Endothelial cell of umbilical vein (primary cell): ENCODE measurements at regions not wholly inside any gene's neighbourhood (a gene's known extent, or its start where the extent isn't known, plus 50 kb on each side); places are given as distances from the start of the nearest gene placed in this dataset.
A peak's percentile ranks its signal among the peaks of the same experiment; 100 is the strongest.

ENCODE experiments used
- BruUV-seq: library from RNA; stranded (reverse); fragments of 400-500 nt; replicated peaks from 2 replicates; lab custom pipeline; 2021; lab: Mats Ljungman, UMichigan
- CTCF ChIA-PET: fragments of 300-600, 350-600 bp; sonication (Branson Sonifier 250); formaldehyde crosslinking; loops from one replicate; lab custom pipeline; 2021; ENCODE audit warnings: antibody characterized with exemption, inconsistent platforms; lab: Charles Lee
- POLR2A ChIA-PET: fragments of 300-600, 350-600 bp; sonication (Branson Sonifier 250); formaldehyde crosslinking; loops from one replicate; lab custom pipeline; 2021; ENCODE audit warnings: antibody characterized with exemption, inconsistent platforms; lab: Charles Lee
- DNase-seq: peaks from one replicate; pipeline ENCODE4 v3.0.0-alpha.2; 2011; ENCODE audit warnings: low read depth, low spot score
- FAIRE-seq: peaks from 2 replicates; lab custom pipeline; 2011; peaks lifted over from hg19 to GRCh38; lab: Jason Lieb, UNC
- H2AFZ ChIP-seq: 2 replicates; pipeline ENCODE4 v1.6.0; 2012; ENCODE audit warnings: low read depth, low read length, control low read depth, inconsistent platforms
- H3K27ac ChIP-seq: 2 replicates; pipeline ENCODE4 v1.5.1; 2011; ENCODE audit warnings: low read depth, mild to moderate bottlenecking, control low read depth, low read length, moderate library complexity; ENCODE audit not compliant: insufficient read depth
- H3K27me3 ChIP-seq, 2 experiments: 2 replicates each; pipeline versions ENCODE4 v1.6.0 to v1.6.1; 2011; ENCODE audit warnings: low read length in 2 of 2, mixed read lengths in 1 of 2; ENCODE audit not compliant: control insufficient read depth in 2 of 2, insufficient read depth in 2 of 2
- H3K36me3 ChIP-seq, 2 experiments: 2 replicates in 1 of 2; 3 replicates in 1 of 2; pipeline ENCODE4 v1.5.1; 2011; ENCODE audit warnings: low read length in 2 of 2, mild to moderate bottlenecking in 1 of 2, moderate library complexity in 1 of 2; ENCODE audit not compliant: control insufficient read depth in 2 of 2, insufficient read depth in 2 of 2; ENCODE audit errors: extremely low read depth in 1 of 2
- H3K4me1 ChIP-seq: 3 replicates; pipeline ENCODE4 v1.5.1; 2011; ENCODE audit warnings: mild to moderate bottlenecking, low read length; ENCODE audit not compliant: control insufficient read depth, insufficient read depth; ENCODE audit errors: extremely low read depth
- H3K4me2 ChIP-seq: 2 replicates; pipeline ENCODE4 v1.6.1; 2011; ENCODE audit warnings: low read length, control low read depth, mixed read lengths; ENCODE audit not compliant: insufficient read depth
- H3K4me3 ChIP-seq, 3 experiments: fragments of 200-600 bp in 1 of 3; sonication (generic), shearing (Covaris generic) in 1 of 3; replicated peaks in 1 of 3; 2 replicates each; pipeline ENCODE4 v1.5.1; 2011 to 2016; ENCODE audit warnings: control low read depth in 3 of 3, low read length in 3 of 3, mild to moderate bottlenecking in 2 of 3, inconsistent platforms in 1 of 3, low read depth in 1 of 3, moderate library complexity in 1 of 3; ENCODE audit not compliant: insufficient read depth in 1 of 3
- H3K79me2 ChIP-seq: 2 replicates; pipeline ENCODE4 v1.6.0; 2012; ENCODE audit warnings: low read length, inconsistent platforms; ENCODE audit not compliant: control insufficient read depth, insufficient read depth
- H3K9ac ChIP-seq: replicated peaks from 2 replicates; pipeline ENCODE3; 2011; ENCODE audit warnings: low read length, control low read depth; ENCODE audit not compliant: insufficient read depth; ENCODE audit errors: extremely low read depth
- H3K9me1 ChIP-seq: replicated peaks from 3 replicates; pipeline ENCODE4 v1.6.0; 2011; ENCODE audit warnings: mild to moderate bottlenecking, low read length; ENCODE audit not compliant: control insufficient read depth, insufficient read depth; ENCODE audit errors: extremely low read depth
- H3K9me3 ChIP-seq: replicated peaks from 2 replicates; pipeline ENCODE4 v1.5.1; 2012; ENCODE audit warnings: low read length, inconsistent platforms; ENCODE audit not compliant: control insufficient read depth, insufficient read depth
- H4K20me1 ChIP-seq: replicated peaks from 2 replicates; pipeline ENCODE3; 2011; ENCODE audit warnings: mild to moderate bottlenecking, low read length; ENCODE audit not compliant: control insufficient read depth, insufficient read depth; ENCODE audit errors: extremely low read depth
- EZH2 ChIP-seq: IDR thresholded peaks from 2 replicates; pipeline ENCODE4 v1.6.1; 2012; ENCODE audit warnings: borderline replicate concordance, low read depth, mild to moderate bottlenecking, moderate library complexity, low read length, inconsistent platforms; ENCODE audit not compliant: severe bottlenecking
- FOS ChIP-seq: IDR thresholded peaks from 2 replicates; pipeline ENCODE4 v1.6.1; 2011; ENCODE audit warnings: mild to moderate bottlenecking, low read length, moderate library complexity, borderline replicate concordance; ENCODE audit not compliant: insufficient read depth
- GATA2 ChIP-seq: IDR thresholded peaks from 2 replicates; pipeline ENCODE4 v1.7.0; 2011; ENCODE audit warnings: low read depth, mild to moderate bottlenecking, moderate library complexity, mixed read lengths, low read length; ENCODE audit not compliant: insufficient read length, insufficient read depth
- JUN ChIP-seq: IDR thresholded peaks from 2 replicates; pipeline ENCODE4 v1.6.1; 2011; ENCODE audit warnings: borderline replicate concordance, low read depth; ENCODE audit not compliant: insufficient read length, insufficient read depth
- MYC ChIP-seq: IDR thresholded peaks from one replicate; pipeline ENCODE4 v1.6.1; 2011; ENCODE audit warnings: mild to moderate bottlenecking, low read depth, low read length
- POLR2A ChIP-seq: IDR thresholded peaks from 2 replicates; pipeline ENCODE4 v1.6.1; 2012; ENCODE audit warnings: low read depth, mild to moderate bottlenecking, control low read depth, low read length
- POLR2AphosphoS5 ChIP-seq: IDR thresholded peaks from 2 replicates; pipeline ENCODE4 v1.6.1; 2012; ENCODE audit warnings: low read depth, mild to moderate bottlenecking, control low read depth, low read length, moderate library complexity; ENCODE audit not compliant: insufficient read depth
- dilution Hi-C: fragments of 300-500 bp; cut with MboI; formaldehyde crosslinking; loops from one replicate; pipeline ENCODE4 v1.15.0; 2019; ENCODE audit warnings: low sequenced_read_pairs; ENCODE audit not compliant: extremely low pct_ligation_motif_present
- intact Hi-C: fragments of 100-400 bp; cut with micrococcal nuclease; formaldehyde crosslinking; loops from one replicate; pipeline ENCODE4 v1.10.0; 2022
- TF ChIP-seq, protein P1 (sequence below), 2 donors: IDR thresholded peaks; 1 replicate in 1 of 2; 2 replicates in 1 of 2; pipeline ENCODE4 v1.5.1; 2011; ENCODE audit warnings: low read length in 2 of 2, mild to moderate bottlenecking in 2 of 2, moderate library complexity in 2 of 2, control low read depth in 1 of 2, inconsistent platforms in 1 of 2, low read depth in 1 of 2; ENCODE audit not compliant: insufficient read depth in 1 of 2; ENCODE audit errors: extremely low read depth in 1 of 2
- TF ChIP-seq, protein P2 (sequence below): IDR thresholded peaks from 2 replicates; pipeline ENCODE4 v1.6.1; 2011; ENCODE audit not compliant: insufficient read depth, insufficient read length

DNA sequence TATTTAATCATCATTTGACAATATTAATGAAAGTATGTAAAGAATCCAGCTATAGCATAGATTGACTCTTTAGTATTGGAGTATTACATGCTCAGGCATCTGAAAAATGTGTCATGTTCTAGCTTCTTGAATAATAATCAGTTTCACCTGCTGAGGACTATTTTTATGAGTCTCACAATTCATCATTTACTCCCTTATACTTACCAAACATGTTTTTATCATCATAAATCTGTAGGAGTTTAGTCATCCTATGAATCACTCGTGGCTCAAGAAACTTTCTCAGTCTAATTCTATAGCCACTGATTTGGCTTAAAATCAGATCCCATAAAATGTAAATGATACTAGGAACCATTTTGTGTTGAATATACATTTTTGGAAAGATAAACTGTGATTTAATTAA lies 1616.1 kb downstream of the C4orf33 start:
- DNase-seq (peak; percentile 6), FAIRE-seq (no peak)
- no peaks in the 10 kb centered on the region for H3K36me3 ChIP-seq
- H3K9me1 ChIP-seq, result no peaks in the 10 kb centered on the region
- no peaks in the 10 kb centered on the region for H4K20me1 ChIP-seq
- H3K4me3 ChIP-seq, result no peak overlapping the region
- ChIA-PET CTCF (no interaction called here), POLR2A (no interaction called here)
- no peak for TF ChIP-seq EZH2
- TF ChIP-seq, protein P1, sequence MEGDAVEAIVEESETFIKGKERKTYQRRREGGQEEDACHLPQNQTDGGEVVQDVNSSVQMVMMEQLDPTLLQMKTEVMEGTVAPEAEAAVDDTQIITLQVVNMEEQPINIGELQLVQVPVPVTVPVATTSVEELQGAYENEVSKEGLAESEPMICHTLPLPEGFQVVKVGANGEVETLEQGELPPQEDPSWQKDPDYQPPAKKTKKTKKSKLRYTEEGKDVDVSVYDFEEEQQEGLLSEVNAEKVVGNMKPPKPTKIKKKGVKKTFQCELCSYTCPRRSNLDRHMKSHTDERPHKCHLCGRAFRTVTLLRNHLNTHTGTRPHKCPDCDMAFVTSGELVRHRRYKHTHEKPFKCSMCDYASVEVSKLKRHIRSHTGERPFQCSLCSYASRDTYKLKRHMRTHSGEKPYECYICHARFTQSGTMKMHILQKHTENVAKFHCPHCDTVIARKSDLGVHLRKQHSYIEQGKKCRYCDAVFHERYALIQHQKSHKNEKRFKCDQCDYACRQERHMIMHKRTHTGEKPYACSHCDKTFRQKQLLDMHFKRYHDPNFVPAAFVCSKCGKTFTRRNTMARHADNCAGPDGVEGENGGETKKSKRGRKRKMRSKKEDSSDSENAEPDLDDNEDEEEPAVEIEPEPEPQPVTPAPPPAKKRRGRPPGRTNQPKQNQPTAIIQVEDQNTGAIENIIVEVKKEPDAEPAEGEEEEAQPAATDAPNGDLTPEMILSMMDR (IDR thresholded peaks at IDR 0.05; ENCODE audit: extremely low read depth in 1 of 2, insufficient read depth in 1 of 2, low read depth in 1 of 2, low read length in 2 of 2), result no peak
- TF ChIP-seq FOS, result peak; percentile 54
- H3K4me1 ChIP-seq, result no peaks in the 10 kb centered on the region
- intact Hi-C loops, result no loop called here
- no peak overlapping the region for H3K4me2 ChIP-seq
- no TSS peak for BruUV-seq
- H3K9ac ChIP-seq, result no peak overlapping the region
- no peak overlapping the region for H2AFZ ChIP-seq
- H3K79me2 ChIP-seq, result no peaks in the 10 kb centered on the region
- no peak overlapping the region for H3K27ac ChIP-seq
- dilution Hi-C loops, result no loop called here
- H3K27me3 ChIP-seq, result no peaks in the 10 kb centered on the region
- H3K9me3 ChIP-seq, result no peaks in the 10 kb centered on the region

DNA sequence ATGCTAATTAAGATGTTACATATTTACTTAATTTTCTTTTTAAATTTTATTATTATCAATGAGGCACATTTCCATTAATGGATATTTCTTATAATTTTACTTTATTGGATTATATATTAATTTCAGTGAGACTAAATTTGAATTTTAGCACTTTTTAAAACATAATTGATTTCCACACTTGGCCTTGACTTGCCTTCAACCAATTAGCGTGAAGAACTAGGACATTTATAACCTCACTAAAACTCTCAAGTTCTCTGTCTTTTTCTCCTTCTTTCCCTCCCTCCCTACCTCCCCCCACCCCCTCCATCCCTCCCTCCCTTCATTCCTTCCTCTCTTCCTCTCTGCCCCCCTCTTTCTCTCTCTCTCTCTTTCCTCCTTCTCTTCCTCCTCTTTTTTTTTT lies 1618.1 kb downstream of the C4orf33 start:
- POLR2A ChIA-PET, result no interaction called here
- Histone ChIP-seq H3K9me1 (no peaks in the 10 kb centered on the region), H3K79me2 (no peaks in the 10 kb centered on the region), H3K27ac (no peak overlapping the region), H3K9ac (no peak overlapping the region), H3K4me2 (no peak overlapping the region), H3K27me3 (no peaks in the 10 kb centered on the region), H3K36me3 (no peaks in the 10 kb centered on the region), H3K4me1 (no peaks in the 10 kb centered on the region), H2AFZ (no peak overlapping the region), H4K20me1 (no peaks in the 10 kb centered on the region), H3K9me3 (no peaks in the 10 kb centered on the region), H3K4me3 (no peak overlapping the region)
- DNase-seq, result no peak
- intact Hi-C loops, result no loop called here
- BruUV-seq, result no TSS peak
- FAIRE-seq, result no peak
- TF ChIP-seq, protein P2, sequence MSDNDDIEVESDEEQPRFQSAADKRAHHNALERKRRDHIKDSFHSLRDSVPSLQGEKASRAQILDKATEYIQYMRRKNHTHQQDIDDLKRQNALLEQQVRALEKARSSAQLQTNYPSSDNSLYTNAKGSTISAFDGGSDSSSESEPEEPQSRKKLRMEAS, result no peak
- no peak for TF ChIP-seq JUN
- TF ChIP-seq POLR2AphosphoS5, result no peak
- no peak for TF ChIP-seq FOS
- TF ChIP-seq, protein P1 (IDR thresholded peaks at IDR 0.05; ENCODE audit: extremely low read depth in 1 of 2, insufficient read depth in 1 of 2, low read depth in 1 of 2, low read length in 2 of 2), result no peak
- no peak for TF ChIP-seq MYC
- TF ChIP-seq GATA2, result no peak
- TF ChIP-seq EZH2, result no peak
- TF ChIP-seq POLR2A, result no peak
- CTCF ChIA-PET, result no interaction called here
- dilution Hi-C loops, result no loop called here
